A673 (cell line): ENCODE measurements at regions not wholly inside any gene's neighbourhood (a gene's known extent, or its start where the extent isn't known, plus 50 kb on each side); places are given as distances from the start of the nearest gene placed in this dataset.

Source experiments
- EZH2 ChIP-seq: fragments of 200-600 bp; sonication (generic); IDR thresholded peaks from 2 replicates; pipeline ENCODE4 v1.6.1; 2017; ENCODE audit warnings: borderline replicate concordance, low read depth, mild to moderate bottlenecking, mixed read lengths, antibody characterized with exemption, low read length; ENCODE audit not compliant: poor library complexity, severe bottlenecking
- TF ChIP-seq, protein P1 (sequence below): fragments of 300-800, 200-600 bp; sonication (generic); conservative IDR thresholded peaks from 2 replicates; pipeline ENCODE4 v1.5.1; 2017; ENCODE audit warnings: low read depth, mild to moderate bottlenecking, antibody characterized with exemption, low read length, moderate library complexity, mixed read lengths

DNA sequence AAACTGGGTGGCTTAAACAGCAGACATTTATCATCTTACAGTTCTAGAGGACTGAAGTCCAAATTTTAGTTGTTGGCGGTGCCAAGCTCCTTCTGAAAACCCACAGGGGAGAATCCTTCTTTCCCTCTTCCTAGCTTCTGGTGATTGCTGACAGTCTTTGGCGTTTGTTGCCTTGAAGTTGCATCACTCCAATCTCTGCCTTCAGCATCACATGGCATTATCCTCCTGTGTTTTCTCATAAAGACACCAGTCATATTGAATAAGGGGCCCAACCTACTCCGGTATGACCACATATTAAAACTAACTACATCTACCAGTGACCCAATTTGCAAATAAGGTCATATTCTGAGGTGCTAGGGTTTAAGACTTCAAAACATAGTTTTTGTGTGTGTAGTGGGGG lies 472.1 kb upstream of the IGFBP3 start:
- TF ChIP-seq, protein P1, sequence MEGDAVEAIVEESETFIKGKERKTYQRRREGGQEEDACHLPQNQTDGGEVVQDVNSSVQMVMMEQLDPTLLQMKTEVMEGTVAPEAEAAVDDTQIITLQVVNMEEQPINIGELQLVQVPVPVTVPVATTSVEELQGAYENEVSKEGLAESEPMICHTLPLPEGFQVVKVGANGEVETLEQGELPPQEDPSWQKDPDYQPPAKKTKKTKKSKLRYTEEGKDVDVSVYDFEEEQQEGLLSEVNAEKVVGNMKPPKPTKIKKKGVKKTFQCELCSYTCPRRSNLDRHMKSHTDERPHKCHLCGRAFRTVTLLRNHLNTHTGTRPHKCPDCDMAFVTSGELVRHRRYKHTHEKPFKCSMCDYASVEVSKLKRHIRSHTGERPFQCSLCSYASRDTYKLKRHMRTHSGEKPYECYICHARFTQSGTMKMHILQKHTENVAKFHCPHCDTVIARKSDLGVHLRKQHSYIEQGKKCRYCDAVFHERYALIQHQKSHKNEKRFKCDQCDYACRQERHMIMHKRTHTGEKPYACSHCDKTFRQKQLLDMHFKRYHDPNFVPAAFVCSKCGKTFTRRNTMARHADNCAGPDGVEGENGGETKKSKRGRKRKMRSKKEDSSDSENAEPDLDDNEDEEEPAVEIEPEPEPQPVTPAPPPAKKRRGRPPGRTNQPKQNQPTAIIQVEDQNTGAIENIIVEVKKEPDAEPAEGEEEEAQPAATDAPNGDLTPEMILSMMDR = no peak
- no peak for TF ChIP-seq EZH2
